DOHH2 (cell line): ENCODE measurements at regions not wholly inside any gene's neighbourhood (a gene's known extent, or its start where the extent isn't known, plus 50 kb on each side); places are given as distances from the start of the nearest gene placed in this dataset.

Source experiments
- H3F3A ChIP-seq: fragments of 200-600 bp; sonication (generic), shearing (Covaris generic); 2 replicates; pipeline ENCODE4 v1.6.0; 2016; ENCODE audit warnings: antibody characterized with exemption, mild to moderate bottlenecking; ENCODE audit not compliant: control insufficient read depth, insufficient read depth
- H3K27ac ChIP-seq: fragments of 200-600 bp; sonication (generic); 2 replicates; pipeline ENCODE4 v1.5.1; 2014; ENCODE audit warnings: low read depth, mild to moderate bottlenecking, low read length, moderate library complexity
- H3K27me3 ChIP-seq: fragments of 200-600 bp; sonication (generic); 2 replicates; pipeline ENCODE4 v1.6.1; 2014; ENCODE audit warnings: mild to moderate bottlenecking, low read length, mixed read lengths; ENCODE audit not compliant: control insufficient read depth
- H3K36me3 ChIP-seq: fragments of 200-600 bp; sonication (generic); 2 replicates; pipeline ENCODE4 v1.6.1; 2014; ENCODE audit warnings: mild to moderate bottlenecking, low read length, moderate library complexity, mixed read lengths; ENCODE audit not compliant: control insufficient read depth
- H3K4me1 ChIP-seq: fragments of 200-600 bp; sonication (generic); 2 replicates; pipeline ENCODE4 v1.6.1; 2014; ENCODE audit warnings: mild to moderate bottlenecking, low read length, mixed read lengths; ENCODE audit not compliant: control insufficient read depth
- H3K4me2 ChIP-seq: fragments of 200-600 bp; sonication (generic); 2 replicates; pipeline ENCODE4 v1.6.0; 2014; ENCODE audit warnings: mild to moderate bottlenecking, low read length, moderate library complexity
- H3K4me3 ChIP-seq: fragments of 200-600 bp; sonication (generic); 2 replicates; pipeline ENCODE4 v1.5.1; 2014; ENCODE audit warnings: mild to moderate bottlenecking, low read length, mixed read lengths
- H3K79me2 ChIP-seq: fragments of 200-600 bp; sonication (generic); 2 replicates; pipeline ENCODE4 v1.6.1; 2014; ENCODE audit warnings: mild to moderate bottlenecking, low read length, mixed read lengths; ENCODE audit not compliant: control insufficient read depth
- H3K9me2 ChIP-seq: fragments of 200-600 bp; sonication (generic); replicated peaks from 2 replicates; pipeline ENCODE4 v1.6.1; 2014; ENCODE audit warnings: mild to moderate bottlenecking, low read length, mixed read lengths; ENCODE audit not compliant: control insufficient read depth
- H3K9me3 ChIP-seq: fragments of 200-600 bp; sonication (generic); 2 replicates; pipeline ENCODE4 v1.6.1; 2014; ENCODE audit warnings: antibody characterized with exemption, low read length, mixed read lengths; ENCODE audit not compliant: control insufficient read depth, insufficient read depth
- H4K20me1 ChIP-seq: fragments of 200-600 bp; sonication (generic); 2 replicates; pipeline ENCODE4 v1.6.0; 2014; ENCODE audit warnings: low read depth, mild to moderate bottlenecking, antibody characterized with exemption, low read length, moderate library complexity; ENCODE audit not compliant: control insufficient read depth, insufficient read depth
- EZH2phosphoT487 ChIP-seq: fragments of 200-600 bp; sonication (generic); IDR thresholded peaks from 2 replicates; pipeline ENCODE4 v1.6.1; 2017; ENCODE audit warnings: borderline replicate concordance, mild to moderate bottlenecking, antibody characterized with exemption, low read length, moderate library complexity, mixed read lengths
- TF ChIP-seq, protein P1 (sequence below): fragments of 200-600 bp; sonication (generic); IDR thresholded peaks from one replicate; pipeline ENCODE4 v1.5.1; 2014; ENCODE audit warnings: antibody characterized with exemption, mild to moderate bottlenecking, low read depth, low read length; ENCODE audit not compliant: poor library complexity, severe bottlenecking

- Histone ChIP-seq H3K9me2 (no peaks in the 10 kb centered on the region), H3K4me2 (peak overlapping the region; percentile 44), H3K79me2 (no peaks in the 10 kb centered on the region), H3K36me3 (no peaks in the 10 kb centered on the region), H3F3A (no peaks in the 10 kb centered on the region), H3K4me1 (peaks cover 31% of the 10 kb centered on the region), H3K4me3 (no peak overlapping the region; the same call in 1 of the 2 replicates), H3K27me3 (peaks cover 36% of the 10 kb centered on the region), H4K20me1 (no peaks in the 10 kb centered on the region), H3K27ac (peak overlapping the region; percentile 18; the same call in 1 of the 2 replicates), H3K9me3 (no peaks in the 10 kb centered on the region)
- TF ChIP-seq, protein P1, sequence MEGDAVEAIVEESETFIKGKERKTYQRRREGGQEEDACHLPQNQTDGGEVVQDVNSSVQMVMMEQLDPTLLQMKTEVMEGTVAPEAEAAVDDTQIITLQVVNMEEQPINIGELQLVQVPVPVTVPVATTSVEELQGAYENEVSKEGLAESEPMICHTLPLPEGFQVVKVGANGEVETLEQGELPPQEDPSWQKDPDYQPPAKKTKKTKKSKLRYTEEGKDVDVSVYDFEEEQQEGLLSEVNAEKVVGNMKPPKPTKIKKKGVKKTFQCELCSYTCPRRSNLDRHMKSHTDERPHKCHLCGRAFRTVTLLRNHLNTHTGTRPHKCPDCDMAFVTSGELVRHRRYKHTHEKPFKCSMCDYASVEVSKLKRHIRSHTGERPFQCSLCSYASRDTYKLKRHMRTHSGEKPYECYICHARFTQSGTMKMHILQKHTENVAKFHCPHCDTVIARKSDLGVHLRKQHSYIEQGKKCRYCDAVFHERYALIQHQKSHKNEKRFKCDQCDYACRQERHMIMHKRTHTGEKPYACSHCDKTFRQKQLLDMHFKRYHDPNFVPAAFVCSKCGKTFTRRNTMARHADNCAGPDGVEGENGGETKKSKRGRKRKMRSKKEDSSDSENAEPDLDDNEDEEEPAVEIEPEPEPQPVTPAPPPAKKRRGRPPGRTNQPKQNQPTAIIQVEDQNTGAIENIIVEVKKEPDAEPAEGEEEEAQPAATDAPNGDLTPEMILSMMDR = no peak
- no peak for TF ChIP-seq EZH2phosphoT487
These were observed 107.6 kb upstream of the SFSWAP start for GRCh38 chr12:131603106-131603938.

DNA sequence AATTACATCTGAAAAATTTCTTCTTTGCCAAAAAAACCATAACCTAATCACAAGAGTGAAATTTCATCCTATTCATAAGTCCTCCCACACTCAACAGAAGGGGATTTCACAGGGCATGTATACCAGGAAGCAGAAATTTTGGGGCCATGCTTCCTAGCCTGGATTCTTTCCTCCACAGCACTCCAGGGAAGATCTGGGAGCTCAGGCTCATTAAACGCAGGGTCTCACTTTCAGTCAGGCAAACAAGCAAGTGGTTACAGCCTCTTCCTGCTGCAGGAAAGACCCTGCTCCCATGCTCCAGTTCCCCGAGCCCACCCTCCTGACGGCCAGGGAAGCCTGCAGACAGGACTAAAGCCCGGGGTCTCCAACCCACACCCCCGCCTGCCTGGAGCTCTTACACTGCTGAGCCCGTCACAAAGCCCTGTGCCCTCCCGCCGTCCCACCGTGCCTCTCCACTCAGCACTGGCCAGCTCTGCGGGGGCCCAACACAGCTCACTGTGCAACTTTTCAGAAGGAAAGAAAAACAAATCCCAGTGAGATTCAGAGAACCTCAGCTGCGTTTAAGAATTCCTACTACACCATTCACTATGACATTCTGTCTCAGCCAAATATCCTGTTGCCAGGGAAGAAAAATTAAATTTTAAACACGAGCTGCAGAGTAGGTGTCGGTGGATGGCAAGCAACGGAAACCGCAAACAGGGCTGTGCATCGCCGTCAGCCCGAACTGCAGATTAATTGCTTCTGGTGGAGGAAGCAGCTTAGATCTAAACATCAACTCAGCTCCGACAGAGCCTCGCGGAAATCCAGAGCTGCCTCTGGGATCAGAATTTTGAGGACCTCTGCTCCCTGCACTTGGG is 106.7 kb upstream of the SFSWAP start:
- Histone ChIP-seq H3K4me1 (peaks cover 34% of the 10 kb centered on the region), H3K4me2 (peak overlapping the region; percentile 44), H3K9me3 (no peaks in the 10 kb centered on the region), H3K27ac (peak overlapping the region; percentile 18; the same call in 1 of the 2 replicates), H3K79me2 (no peaks in the 10 kb centered on the region), H3K4me3 (peak overlapping the region; percentile 23), H3K36me3 (no peaks in the 10 kb centered on the region), H4K20me1 (no peaks in the 10 kb centered on the region), H3F3A (no peaks in the 10 kb centered on the region), H3K9me2 (no peaks in the 10 kb centered on the region), H3K27me3 (peaks cover 40% of the 10 kb centered on the region)
- TF ChIP-seq, protein P1 = no peak
- no peak for TF ChIP-seq EZH2phosphoT487

DNA sequence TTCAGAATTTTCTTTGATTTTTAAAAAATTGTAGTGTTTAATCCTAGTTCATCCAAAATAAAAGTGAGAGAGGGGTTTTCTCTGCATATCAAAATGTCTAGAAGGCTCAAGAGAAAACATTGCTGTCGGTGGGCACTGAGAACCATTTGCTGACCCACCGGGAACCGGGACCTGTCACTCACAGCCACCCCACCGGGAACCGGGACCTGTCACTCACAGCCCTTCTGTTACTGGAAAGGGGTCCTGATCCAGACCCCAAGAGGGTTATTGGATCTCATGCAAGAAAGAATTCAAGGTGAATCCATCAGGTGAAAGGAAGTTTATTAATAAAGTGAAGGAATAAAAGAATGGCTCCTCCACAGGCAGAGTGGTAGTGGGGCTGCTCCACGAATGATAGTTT is 106.0 kb upstream of the SFSWAP start:
- Histone ChIP-seq H3K27ac (no peak overlapping the region), H3K9me3 (no peaks in the 10 kb centered on the region), H3K4me2 (peak overlapping the region; percentile 44), H3K79me2 (no peaks in the 10 kb centered on the region), H4K20me1 (no peaks in the 10 kb centered on the region), H3K4me3 (no peak overlapping the region), H3F3A (no peaks in the 10 kb centered on the region), H3K36me3 (no peaks in the 10 kb centered on the region), H3K27me3 (peaks cover 40% of the 10 kb centered on the region), H3K9me2 (no peaks in the 10 kb centered on the region), H3K4me1 (peaks cover 34% of the 10 kb centered on the region)
- TF ChIP-seq, protein P1 = no peak
- no peak for TF ChIP-seq EZH2phosphoT487
